Fibroblast of skin of abdomen (primary cell): ENCODE measurements at regions not wholly inside any gene's neighbourhood (a gene's known extent, or its start where the extent isn't known, plus 50 kb on each side); places are given as distances from the start of the nearest gene placed in this dataset.

Source experiments
- DNase-seq: peaks from one replicate; pipeline ENCODE4 v3.0.0-alpha.2; 2013

DNA sequence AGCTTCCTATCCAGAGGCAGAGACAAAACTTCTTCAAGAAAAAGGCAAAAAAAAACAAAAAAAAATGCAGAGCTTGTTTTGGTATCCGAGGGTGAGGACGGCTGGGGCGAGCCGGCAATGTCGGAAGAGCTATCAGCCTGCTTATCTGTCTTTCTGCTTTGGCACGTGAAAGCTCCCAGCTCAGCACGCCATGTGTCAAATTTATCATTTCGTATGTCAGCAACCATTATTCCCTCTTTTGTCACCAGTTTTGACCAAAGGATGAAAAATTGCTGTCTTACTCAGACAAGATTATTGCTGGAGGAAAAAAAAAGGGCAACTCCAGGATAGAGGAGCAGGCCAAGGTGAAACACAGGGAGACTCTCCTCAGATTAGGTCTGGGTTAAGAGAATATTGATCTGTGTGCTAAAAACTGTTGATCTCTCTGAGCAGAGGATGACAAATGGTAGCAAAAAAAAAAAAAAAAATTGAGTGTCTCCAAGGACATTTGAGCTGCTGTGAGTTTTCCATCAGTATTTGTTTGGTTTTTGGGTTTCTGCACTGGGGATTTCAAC lies 532.0 kb upstream of the POU3F3 start:
- no peak for DNase-seq

DNA sequence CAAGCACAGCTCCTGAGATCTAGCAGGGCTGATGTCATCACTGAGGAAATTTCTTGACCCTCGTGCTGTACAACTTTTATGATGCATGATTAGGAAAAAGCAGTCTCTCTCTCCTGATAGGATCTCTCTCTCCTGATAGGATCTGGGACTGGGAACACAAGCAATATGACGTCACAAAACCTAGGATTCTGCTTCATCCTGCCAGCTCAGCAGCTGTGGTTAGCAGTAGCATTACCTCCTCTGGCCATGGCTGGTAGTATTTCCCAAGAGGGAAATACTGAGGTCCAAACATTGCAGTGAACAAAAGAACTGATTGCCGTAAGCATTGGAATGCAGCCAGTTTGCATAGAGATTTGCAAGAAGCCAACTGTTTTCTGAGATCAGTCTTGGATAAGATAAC lies 521.2 kb upstream of the POU3F3 start:
- peak; percentile 62 for DNase-seq

GRCh38 chr2:104337869-104338268 lies 516.0 kb upstream of the POU3F3 start:
- DNase-seq: no peak

- no peak for DNase-seq
These were observed 513.8 kb upstream of the POU3F3 start for GRCh38 chr2:104340162-104340561.

DNA sequence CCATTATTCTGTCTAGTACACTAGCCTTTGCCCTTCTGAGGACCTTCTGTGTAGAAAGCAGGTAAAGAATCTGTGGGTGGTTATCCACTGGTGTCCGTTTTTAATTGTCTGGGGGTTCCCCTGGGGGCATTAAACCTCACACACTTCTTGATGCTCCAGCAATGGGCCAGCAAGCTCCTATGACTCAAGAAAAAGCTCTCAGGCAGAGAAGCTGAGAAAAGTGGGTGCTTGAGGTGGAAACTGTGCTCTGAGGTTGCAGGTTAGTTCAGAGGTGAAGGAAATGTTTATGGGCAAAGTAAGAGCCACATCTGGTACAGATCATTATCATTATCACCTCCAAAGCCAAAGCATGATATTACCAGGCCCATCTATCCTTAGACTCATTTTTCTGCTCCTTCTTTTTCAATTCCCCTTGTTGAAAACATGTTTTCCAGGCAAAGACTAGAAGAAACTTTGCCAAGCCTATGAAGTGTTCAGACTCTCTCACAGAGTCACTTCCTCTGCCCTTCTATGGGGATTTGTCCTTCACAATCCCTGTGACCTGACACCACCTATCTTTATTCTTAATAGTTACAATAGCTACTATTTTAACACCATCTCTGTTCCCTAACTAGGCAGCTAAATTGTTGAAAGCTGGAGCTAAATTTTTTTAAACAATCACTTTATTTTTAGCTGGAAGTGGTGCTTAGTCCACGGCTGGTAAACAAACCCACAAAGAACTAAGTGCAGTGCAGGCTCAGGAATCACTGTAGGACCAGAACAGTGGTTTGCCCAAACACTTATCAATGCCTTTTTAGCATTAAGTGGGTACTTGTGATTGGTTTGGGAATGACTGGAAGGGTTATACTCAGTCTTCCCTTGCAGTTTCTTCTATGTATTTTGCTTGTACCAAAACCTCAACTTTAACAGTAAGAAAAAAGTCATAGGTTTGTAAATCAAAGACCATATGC lies 512.8 kb upstream of the POU3F3 start:
- DNase-seq: no peak

GRCh38 chr2:104344306-104344705 lies 509.6 kb upstream of the POU3F3 start:
- no peak for DNase-seq

- no peak for DNase-seq
These were observed 508.9 kb upstream of the POU3F3 start for GRCh38 chr2:104344985-104345384.

DNA sequence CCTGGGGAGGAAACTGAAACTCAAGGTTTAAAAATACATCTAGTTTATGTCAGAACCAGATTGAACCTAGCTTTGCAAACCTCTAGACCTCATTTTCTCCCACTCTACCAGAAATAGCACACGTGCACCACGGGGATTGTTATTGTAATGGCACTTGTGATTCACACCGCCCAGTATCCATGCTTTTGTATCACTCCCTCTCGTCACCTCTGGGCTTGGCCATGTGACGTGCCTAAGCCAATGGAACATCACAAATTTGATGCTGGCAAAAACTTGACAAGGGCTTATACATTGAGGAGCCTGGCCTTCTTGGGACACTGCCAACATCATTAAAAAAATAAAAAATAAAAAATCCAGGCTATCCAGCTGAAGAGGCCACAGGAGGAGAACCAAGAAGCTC lies 495.8 kb upstream of the POU3F3 start:
- DNase-seq: no peak

GRCh38 chr2:104361414-104361813 lies 492.5 kb upstream of the POU3F3 start:
- DNase-seq: no peak

GRCh38 chr2:104368089-104368488 lies 485.8 kb upstream of the POU3F3 start:
- no peak for DNase-seq

DNA sequence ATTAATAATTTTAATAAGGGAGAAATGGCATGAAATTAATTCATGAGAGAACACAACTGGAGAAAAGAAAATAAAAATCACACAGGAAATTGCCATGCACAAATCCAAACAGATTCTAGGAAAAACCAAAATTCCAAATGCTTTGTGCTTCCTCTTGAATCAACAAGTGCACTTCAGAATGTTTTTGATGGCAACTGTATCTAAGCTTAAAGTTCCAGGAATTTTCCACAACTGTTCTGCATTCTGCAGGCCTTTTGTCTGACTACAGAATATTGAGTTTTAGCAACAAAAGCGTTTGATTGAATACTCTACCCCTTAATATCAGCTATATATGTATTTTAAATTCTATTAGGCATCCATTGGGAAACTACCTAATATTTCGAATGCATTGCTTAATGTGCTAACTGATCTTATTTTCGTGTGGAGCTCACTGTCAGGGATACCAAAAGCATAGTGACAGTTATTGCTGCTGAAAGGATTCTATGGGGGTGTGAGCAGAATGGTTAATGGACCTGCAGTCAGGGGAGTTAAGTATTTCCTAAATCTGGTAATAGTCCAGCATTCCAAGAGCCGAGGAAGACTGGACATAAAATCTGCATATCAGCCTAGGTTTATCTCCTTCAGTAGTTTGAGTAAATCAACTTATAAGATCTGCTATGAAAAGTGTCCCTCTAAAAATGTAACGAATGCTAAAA lies 482.7 kb upstream of the POU3F3 start:
- no peak for DNase-seq

DNA sequence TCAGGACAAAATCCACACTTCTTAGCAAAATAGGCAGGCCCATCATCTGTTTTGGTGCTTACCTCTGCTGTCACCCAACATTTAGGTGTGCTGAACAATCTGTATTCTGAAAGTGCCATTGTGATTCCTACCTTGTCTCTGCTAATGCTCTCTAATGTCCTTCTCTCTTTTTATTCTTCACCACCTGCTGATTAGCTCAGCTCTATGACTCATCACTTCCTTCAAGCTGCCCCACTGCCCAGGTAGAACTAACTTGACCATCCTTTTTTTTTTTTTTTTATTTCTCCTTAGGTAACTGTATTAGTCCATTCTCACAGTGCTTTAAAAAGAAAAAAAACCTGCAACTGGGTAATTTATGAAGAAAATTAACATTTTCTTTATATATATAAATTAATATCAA lies 478.7 kb upstream of the POU3F3 start:
- no peak for DNase-seq

DNA sequence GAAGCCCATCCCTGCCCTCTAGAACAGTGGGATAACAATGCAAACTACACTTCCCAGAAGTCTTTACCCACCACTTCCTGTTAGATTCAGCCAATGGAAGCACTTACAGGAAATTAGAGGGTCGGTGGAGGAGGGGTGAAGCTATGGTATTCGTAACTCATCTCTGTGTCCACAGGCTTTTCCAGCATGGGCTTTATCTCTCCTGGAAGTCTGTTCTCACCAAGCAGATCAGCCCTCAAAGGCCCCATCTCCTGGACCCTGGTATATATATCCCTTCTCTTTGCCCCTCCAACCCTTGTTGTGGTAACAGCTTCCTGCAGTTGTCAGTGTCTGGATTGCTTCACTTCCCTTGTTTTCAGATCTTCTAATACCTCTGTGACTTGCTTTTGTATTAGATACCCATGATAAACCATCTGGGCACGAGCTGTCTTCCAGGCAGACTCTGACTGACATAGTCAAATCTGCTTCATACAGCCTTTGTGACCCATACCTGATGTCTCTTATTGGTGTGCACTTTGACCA lies 475.0 kb upstream of the POU3F3 start:
- peak; percentile 77 for DNase-seq

GRCh38 chr2:104384961-104385360 lies 469.0 kb upstream of the POU3F3 start:
- DNase-seq: peak; percentile 9

DNA sequence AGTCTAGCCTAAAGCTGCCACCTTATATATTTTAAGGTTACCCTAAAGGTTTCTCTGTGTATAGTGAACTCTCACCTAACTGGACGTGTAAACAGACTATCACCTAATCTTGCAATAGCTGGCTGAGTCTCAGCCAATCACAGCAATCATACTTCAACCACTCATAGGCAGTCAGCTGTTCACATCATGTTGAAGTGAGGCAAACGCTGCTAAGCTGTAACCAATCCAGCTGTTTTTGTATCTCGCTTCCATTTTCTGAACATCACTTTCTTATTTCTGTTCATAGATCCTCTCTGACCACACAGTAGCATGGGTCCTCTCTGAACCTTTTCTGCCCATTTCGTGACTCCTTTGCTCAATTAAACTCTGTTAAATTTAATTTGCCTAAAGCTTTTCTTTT lies 468.2 kb upstream of the POU3F3 start:
- no peak for DNase-seq

DNA sequence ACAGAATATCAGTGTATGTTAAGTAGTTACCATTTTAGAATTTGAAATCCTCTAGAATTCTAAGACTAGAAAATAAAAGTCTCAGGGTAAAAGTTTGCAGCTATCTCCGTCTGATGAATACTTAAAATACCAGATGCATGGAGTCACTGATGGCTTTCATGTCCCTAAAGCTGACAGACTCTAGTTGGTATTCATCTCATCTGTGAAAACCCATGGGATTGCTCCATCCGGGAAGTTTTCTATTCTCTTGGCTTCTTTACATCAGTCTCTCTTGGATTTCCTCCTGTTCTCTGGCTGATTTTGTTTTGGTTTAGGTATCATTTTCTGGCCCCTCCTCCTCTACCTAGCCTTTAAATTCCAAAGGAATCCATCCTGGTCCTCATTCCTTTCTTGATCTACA lies 465.6 kb upstream of the POU3F3 start:
- peak; percentile 80 for DNase-seq

GRCh38 chr2:104402825-104403224 lies 451.1 kb upstream of the POU3F3 start:
- no peak for DNase-seq

DNA sequence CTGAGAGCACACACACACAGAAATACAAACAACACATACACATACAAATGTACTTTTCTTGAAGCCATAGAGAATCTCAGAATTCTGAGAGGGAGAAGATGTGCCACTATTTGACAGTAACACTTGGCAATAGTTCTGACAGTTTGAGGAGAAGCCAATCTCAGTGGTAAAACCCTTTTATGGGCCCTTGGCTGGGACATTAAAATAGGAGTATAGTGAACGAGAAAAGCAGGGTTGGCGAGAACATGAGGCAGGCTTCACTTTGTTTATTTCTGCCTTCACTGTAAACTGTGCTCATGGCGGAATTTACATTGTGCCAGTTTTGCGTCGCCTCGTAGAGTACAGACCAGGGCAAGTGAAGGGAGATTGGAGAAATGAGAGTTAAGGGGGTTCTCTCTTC lies 449.4 kb upstream of the POU3F3 start:
- DNase-seq: no peak

GRCh38 chr2:104405623-104406022 lies 448.3 kb upstream of the POU3F3 start:
- DNase-seq: no peak

- DNase-seq: peak; percentile 70
These were observed 447.6 kb upstream of the POU3F3 start for GRCh38 chr2:104406261-104406726.

DNA sequence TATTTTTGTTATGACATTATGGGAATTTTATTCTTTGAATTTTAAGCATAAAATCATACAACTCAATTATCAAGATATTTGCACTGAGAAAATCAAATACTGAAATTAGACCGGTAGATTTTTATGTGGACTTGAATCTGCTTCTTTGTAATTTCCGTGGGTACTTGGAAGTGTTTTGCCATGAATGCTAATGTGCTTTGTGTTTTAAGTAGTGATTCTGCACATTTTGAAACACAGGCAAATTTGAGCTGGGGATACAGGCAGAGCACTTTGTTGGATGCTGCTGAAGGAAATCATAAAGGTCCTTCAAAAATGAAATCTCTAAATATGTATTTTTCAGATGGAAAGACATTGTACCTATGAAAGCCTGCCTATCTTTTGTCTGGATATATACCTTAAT lies 446.3 kb upstream of the POU3F3 start:
- no peak for DNase-seq

DNA sequence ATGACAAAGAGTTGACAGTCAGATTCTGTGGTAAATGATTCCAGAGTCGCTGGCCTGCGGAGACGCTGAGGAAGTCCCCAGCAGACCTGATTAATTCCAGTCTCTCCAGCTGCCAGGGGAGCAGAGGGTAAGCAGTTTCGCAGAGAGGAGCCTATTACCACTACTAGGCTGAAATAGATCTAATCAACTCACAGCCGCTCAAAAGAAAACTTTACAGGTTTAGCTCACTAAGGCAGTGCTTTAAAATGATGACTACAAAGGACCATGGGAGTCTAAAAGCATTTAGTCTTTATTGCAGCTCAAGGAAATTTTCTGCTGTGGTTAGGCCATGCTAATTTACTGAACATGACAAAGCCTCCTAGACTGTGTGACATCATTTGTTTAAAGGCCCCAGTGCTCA lies 445.6 kb upstream of the POU3F3 start:
- peak; percentile 17 for DNase-seq

GRCh38 chr2:104410136-104410535 lies 443.8 kb upstream of the POU3F3 start:
- no peak for DNase-seq
